Activated CD4-positive, CD25-positive, alpha-beta regulatory T cell treated with anti-CD3 and anti-CD28 coated beads, Interleukin-2, amount 50 U/mL, for 16 hours (primary cell): ENCODE measurements at regions not wholly inside any gene's neighbourhood (a gene's known extent, or its start where the extent isn't known, plus 50 kb on each side); places are given as distances from the start of the nearest gene placed in this dataset.

Experiments used
- DNase-seq: peaks from one replicate; pipeline ENCODE4 v3.0.0-alpha.2; 2020; ENCODE audit warnings: low read depth, low spot score

DNA sequence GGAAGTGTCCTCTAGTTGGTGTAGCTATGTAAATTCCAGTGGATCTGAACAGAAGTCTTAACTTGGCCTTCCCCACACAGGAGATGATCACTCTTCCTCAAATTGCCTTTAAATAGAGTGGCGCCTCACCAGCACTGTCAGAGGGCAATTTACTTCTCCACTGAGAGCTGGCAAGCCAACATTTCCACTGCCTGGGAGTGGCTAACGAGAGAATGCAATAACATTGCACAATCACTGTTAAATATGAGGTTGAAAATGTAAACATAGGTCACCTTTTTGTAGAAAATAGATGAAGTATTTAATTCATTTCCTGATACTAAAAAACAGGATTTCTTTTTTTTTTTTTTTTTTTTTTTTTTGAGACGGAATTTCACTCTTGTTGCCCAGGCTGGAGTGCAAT, 55.4 kb upstream of the UBL3 start:
- no peak for DNase-seq

DNA sequence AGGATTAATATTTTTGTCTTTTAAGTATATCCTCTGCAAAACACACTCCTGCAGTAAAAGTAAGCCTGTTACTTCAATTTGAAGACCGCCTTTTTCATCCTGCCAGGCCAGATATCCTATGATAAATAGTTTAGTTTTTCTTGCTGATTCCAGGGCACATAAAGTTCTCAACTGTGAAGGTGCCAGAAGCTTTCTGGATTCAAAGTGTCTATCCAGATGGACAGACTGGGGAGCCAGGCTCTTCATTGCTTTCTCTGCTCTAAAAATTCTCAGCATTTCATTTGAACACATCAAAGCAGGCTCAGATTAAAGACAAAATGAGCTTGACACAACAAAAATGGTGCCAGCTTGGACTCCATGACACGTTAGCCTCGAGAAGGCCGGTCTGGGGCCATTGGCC, 53.6 kb upstream of the UBL3 start:
- DNase-seq: no peak

- DNase-seq: no peak
Measured at GRCh38 chr13:29903543-29903942, 53.1 kb upstream of the UBL3 start.

- no peak for DNase-seq
Measured at GRCh38 chr13:29902632-29903305, 52.4 kb upstream of the UBL3 start.

DNA sequence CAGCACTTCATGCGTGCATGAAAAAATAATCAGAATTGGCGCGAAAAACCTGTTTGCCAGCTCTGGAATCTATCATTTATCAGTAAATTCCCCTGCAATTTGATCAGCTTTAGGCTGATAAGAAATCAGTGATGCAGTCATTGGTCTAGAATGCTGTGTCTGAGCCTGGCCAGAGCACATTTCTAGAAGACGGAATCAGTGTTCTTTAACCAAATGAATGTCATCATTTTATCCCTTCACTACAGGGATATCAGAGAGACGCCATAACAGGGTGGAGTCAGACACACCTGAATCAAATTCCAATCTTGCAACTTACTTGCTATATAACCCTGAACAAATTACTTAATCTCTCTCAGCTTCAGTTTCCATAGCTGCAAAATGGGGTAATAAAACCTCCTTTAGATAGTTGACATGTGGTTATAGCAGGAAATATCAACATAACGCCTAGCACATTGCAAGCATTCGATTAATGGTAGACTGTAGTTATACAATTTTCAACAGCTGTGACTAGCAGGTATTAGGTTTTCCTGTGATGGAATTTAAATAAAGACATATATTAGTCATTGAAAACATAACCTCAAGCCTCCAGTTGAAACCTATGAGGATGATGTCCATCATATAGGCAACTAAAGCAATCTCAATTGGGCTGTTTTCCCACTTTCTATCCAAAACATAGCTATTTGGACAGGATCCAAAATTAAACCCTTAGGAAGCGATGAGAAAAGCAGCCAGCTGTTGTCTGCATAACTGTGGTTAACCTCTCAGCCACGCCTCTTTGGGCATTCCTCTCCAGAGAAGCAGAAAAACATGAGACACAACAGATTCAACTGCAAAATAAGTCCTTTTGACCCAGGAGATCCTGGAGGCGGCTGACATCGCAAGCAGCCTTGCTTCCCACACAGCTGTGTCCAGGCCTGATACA, 51.6 kb upstream of the UBL3 start:
- no peak for DNase-seq
